HG03520 (cell line): ENCODE measurements at regions not wholly inside any gene's neighbourhood (a gene's known extent, or its start where the extent isn't known, plus 50 kb on each side); places are given as distances from the start of the nearest gene placed in this dataset.
"Not testable (repeated sequence)": the region's sequence is repeated elsewhere in the genome, so short reads cannot be mapped to it uniquely, and the experiment has no call there.

ENCODE experiments used
- ATAC-seq: cut with Tn5 transposase; IDR thresholded peaks from one replicate; pipeline ENCODE4 v1.9.1; 2021; ENCODE audit warnings: mild to moderate bottlenecking, moderate library complexity; ENCODE audit not compliant: unreplicated experiment

DNA sequence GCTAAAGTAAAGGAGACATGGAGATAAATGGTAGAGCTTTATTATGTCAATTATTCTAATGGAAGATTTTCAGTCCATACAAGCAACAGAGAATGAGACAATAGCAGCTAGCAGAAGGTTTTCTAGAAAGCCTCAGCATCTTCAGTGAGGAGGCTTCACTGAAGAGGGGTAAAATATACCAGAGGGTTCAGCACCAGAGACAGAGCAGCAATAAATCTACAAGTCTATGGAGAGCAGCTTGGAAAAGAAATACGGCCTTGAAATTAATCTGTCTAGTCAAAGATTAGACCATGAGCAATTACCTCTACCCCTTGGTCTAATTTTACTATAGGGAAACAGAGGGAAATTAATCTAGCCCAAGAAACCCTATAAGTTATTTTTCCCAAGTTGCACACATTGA is 185.7 kb upstream of the CRIM1 start:
- ATAC-seq: no peak

DNA sequence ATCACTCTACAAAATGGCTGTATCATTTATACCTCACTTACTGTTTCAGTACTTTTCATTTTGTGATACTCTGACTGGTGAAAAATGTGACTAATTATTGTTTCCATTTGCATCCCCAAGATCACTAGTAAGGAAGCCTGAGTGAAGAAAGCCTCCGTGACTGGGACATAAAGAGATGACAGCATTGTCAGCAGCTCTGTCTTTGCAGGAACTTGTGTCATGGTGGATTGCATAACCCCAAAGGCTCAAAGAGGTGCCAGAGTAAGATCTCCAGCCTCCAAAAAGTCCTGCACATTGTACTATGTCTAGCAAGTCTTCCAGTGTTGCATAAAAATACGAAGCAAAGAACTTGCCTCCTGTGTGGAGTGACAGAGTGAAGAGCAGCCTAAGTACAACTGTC is 187.5 kb upstream of the CRIM1 start:
- ATAC-seq: no peak

DNA sequence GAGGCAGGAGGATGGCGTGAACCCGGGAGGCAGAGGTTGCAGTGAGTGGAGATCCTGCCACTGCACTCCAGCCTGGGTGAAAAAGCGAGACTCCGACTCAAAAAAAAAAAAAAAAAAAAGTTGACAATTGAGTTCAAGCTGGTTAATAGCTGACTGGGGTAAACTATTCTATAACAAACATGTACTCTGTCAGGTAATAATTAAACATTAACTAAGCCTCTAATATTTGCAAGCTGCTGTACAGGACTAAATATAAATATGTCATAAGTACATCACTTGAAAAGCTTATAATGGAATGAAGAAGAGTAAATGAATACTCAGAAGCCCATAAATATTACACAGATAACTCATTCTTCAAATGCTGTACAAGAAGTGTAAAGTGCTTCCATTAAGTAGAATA is 190.4 kb upstream of the CRIM1 start:
- no peak for ATAC-seq

DNA sequence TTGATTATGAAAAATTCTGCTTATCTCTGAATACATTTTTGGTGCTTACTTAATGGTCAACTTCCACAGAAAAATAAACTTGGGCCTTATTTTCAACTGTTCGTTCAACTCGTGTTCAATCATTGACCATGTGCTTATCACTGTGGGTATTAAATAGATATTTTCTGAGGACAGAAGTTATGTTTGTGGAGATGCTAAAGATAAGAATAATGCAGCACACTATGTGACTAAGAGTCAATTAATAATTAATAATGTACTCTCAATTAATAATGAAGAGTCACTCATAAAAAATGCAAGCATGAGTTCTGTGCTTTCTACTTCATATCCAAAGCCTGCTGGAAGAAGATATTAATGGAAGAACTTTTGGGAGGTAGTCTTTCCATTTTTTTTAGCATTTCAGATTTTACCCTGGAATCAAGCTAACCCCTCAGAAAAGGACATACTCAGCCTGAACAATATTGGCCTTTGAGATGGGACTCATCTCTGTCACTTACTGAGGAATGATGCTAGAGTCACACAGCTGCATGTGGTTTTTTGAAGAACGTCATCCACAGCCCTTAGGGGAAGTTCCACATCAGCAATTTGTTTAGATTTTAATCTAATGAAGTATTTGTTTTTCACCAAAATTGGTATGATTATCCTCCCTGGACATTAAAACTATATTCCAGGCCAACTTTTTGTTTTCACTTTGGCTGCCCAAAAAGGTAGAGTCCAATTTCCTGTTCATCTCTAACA is 191.9 kb upstream of the CRIM1 start:
- ATAC-seq: peak; percentile 52

DNA sequence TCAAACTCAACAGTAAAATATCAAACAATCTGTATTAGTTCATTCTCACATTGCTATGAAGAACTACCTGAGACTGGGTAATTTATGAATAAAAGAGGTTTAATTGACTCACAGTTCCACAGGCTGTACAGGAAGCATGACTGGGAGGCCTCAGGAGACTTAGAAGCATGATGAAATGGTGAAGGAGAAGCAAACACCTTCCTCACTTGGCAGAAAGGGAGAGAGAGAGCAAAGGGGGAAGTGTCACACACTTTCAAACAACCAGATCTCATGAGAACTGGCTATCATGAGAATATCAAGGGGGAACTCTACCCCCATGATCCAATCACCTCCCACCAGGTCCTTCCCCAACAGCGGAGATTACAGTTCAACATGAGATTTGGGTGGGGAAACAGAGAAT is 198.5 kb upstream of the CRIM1 start:
- not testable (repeated sequence) for ATAC-seq

DNA sequence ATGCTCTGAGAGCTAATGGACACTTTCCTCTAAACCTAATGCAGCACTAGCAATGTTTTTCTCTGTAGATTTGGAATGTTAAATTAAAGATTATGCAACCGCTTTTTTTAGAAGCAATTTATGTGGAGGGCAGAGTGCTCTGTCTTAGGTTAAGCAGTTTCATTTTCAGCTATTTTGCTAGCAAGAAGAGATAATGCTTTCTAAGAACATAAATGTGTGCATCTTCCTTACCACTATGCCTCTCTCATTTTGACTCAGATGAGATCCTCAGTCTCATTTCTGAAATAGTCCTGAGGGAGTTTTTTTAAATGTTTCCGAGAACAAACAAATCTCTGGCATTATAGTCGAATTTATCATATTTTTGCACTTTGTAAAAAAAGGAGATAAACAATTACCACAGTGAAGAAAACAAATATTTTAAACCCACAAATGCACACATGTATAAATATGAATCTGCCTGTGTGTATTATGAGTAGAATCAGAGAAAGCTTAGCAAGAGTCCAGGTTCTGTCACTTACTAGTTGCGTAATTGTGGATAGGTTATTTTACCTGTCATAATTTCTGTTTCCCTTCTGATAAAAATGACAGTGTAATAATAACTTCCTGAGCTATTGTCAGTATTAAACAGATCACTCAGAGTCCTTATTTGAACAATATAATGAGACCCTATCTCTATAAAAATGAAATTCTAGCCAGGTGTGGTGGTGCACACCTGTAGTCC is 207.7 kb upstream of the CRIM1 start:
- peak; percentile 97 for ATAC-seq

DNA sequence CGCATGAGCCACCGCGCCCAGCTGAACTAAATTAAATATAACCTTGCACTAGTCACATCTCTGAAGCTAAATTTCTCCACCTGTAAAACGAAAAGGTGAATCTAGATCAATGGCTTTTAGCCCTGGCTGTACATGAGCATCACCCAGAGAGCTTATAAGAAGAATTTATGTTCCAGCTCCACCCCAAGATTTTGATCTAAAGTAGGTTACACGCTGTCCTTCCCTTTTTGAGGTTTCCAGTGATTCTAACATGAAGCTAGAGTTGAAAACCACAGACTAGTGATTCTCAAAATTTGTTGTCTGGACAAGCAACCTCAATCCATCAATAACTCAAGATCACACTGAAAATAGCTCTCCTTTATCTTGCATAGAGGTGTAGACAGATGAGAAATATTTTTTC is 208.8 kb upstream of the CRIM1 start:
- ATAC-seq: no peak

DNA sequence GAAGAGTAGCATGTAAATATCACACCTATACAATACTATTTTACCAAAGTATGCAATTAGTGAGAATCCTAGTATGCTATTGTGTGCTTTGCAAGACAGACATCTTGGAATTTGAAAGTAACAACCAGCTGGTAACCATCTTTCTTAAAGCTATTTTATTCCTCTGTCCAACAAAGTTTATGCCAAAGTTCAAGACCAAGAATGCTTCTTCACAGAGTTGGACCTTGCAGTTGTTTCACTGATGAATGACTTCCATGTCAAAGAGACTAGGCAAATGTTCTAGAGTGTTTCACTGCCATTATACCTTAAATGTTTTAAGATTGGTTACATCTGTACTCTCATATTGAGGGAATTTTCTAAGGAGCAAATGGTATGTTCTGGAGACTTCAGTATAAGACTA is 215.2 kb upstream of the CRIM1 start:
- no peak for ATAC-seq

DNA sequence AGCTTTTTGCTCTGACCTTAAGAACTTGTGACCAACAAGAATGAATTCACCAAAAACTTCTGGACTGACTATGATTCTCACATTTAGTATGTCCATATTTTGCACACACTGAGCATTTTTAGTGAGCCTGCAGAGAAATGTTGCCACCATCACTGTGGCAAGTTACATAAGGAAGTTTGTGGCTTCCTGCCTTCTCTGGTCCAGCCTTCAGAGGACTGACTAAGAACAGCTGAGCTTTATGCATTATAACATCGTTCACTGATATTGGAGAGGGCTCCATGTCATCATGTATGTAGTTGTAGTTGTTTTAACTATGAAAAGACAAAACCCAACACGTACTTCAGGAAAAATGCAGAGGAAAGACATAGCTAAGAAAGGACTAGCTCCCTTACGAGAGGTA is 218.0 kb upstream of the CRIM1 start:
- ATAC-seq: no peak

DNA sequence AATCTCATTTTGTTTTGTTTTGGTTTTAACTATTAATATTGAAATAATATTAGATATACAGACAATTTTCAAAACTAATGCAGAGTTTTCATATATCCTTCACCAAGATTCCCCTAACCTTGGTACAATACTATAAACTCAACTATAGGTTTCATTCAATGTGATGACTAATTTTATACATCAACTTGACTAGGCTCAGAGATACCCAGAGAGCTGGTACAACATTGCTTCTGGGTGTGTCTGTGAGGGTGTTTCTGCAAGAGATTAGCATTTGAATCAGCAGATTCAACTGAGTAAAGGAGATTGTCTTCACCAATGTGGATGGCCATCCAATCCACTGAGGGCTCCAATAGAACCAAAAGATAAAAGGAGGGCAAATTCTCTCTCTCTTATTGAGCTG is 221.3 kb upstream of the CRIM1 start:
- no peak for ATAC-seq

DNA sequence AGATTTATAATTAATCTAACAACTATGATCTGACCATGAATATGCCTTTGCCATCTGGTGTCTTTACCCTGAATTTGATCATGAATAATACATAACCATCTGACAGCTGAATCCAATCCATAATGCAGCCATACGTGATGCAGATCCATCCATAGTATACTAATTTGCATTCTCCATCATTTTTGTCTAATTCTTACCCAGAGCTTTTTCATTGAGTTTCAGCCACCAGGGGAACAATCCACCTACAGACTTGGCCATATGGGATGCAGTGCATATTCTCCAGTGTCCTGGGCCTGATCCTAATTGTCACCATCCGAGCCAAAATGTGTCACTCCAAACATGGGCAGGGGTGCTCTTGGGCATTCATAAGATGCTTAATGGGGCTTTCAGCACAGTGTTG is 227.2 kb upstream of the CRIM1 start:
- no peak for ATAC-seq

DNA sequence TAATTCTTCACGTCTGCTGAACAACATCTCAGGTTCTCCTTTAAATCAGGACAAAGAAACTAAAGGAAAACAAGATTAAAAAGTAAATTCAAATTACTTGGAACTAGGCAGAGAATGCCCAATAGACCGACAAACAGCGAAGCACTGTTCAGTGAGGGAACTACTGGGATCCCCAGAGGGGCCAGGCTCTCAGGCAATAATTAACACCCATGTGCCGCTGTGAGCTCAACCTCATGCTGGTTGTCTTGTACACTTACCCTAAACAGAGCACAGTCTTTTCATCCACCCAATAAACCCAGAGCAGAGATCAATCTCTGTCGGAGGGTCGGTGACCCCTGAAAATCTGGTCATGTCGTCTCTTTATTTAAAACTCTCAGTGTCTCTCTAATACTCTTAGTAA is 229.9 kb upstream of the CRIM1 start:
- ATAC-seq: no peak

DNA sequence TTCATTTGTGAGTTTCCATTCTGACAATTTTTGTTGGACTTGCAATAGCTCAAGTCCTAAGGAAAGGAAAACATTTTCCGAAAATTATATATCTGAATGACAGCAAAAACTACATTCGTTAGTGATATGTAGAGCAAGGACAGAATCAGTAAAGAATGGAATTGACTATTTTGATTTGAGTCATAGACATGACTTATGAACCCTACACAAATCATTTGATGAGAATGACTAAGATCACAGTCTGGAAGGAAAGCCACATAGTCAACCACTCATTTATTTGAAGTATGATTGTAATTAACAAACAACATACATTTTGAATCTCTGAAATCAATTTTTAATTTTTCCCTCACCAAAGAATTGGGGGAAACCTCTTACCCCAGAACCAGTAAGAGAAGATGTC is 231.6 kb upstream of the CRIM1 start:
- no peak for ATAC-seq

DNA sequence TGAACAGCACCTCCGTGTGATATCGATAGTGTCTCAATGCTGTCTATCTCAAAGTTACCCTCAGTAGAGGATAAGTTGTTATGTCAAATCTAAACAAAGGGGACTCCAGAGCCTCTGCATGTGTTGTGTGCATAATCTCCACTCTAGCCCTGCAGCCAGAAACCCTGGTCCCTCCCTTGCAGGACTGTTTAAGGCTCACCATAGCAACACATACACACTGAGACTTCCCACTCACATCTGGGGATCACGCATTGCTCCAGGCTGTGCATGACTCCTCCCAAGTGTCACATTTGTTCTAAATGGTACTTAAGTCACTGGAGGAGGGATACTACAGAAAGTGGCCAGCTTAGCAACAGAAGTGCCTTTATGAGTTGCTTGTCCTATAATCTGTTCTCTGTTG is 258.6 kb upstream of the CRIM1 start:
- no peak for ATAC-seq

DNA sequence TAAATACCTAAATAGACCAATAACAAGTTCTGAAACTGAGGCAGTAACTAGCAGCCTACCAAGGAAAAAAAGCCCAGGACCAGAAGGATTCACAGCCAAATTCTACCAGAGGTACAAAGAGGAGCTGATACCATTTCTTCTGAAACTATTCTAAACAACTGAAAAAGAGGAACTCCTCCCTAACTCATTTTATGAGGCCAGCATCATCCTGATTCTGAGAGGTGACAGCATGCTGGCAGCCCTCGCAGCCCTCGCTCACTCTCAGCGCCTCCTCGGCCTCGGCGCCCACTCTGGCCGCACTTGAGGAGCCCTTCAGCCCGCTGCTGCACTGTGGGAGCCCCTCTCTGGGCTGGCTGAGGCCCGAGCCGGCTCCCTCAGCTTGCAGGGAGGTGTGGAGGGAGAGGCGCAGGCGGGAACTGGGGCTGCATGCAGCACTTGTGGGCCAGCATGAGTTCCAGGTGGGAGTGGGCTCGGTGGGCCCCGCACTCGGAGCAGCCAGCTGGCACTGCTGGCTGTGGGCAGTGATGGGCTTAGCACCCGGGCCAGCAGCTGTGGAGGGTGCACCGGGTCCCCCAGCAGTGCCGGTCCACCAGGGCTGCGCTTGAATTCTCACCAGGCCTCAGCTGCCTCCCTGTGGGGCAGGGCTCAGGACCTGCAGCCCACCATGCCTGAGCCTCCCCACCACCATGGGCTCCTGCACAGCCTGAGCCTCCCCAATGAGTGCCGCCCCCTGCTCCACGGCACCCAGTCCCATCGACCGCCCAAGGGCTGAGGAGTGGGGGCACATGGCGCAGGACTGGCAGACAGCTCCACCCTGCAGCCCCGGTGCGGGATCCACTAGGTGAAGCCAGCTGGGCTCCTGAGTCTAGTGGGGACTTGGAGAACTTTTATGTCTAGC is 263.5 kb upstream of the CRIM1 start:
- not testable (repeated sequence) for ATAC-seq

DNA sequence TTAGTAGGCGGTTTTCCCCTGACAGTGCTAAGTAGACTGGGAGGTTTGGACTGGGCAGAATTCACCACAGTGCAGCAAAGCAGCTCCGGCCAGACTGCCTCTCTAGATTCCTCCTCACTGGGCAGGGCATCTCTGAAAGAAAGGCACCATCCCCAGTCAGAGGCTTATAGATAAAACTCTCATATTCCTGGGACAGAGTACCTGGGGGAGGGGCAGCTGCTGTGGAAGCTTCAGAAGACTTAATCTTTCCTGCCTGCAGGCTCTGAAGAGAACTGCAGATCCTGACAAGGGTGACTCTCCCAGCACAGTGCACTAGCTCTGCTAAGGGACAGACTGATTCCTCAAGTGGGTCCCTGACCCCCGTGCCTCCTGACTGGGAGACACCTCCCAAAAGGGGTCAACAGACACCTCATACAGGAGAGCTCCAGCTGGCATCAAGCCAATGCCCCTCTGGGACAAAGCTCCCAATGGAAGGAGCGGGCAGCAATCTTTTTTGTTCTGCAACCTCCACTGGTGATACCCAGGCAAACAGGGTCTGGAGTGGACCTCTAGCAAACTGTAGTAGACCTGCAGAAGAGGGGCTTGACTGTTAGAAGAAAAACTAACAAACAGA is 266.8 kb upstream of the CRIM1 start:
- ATAC-seq: no peak

DNA sequence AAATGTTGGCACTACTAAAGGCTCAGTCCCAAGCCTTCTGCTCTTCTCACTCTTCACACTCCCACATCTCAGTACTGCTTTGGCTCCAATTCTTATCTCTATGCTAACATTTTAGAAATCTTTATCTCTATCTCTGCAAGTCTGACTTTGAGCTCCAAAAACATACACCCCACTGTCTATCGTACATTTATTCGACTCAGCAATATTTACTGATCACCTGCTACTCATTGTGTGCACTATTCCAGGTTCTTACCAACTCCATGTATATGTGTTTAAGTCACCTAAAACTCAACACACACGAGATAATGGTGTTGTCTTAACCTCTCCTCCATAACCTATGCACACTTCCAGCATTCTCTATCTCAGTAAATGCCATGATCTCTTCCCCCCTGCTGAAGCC is 268.2 kb upstream of the CRIM1 start:
- no peak for ATAC-seq

DNA sequence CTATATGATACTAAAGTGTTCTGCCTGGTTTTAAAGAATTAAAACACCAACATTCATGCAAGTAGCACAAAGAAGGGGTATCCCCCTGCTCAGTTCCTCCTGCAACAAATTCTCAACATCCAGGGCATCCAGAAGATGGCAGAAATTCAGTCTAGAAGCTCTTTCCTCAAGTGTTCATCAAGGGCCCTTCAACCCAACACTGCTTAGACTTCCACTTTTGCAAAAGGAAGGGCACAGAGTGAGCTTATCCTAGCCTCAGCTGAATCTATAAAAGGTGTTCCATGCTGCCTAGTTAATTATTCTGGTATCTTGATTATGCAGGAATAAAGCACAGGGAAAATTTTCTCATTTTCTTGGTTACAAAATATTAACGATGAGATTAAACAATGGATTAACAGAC is 275.8 kb upstream of the CRIM1 start:
- ATAC-seq: no peak

DNA sequence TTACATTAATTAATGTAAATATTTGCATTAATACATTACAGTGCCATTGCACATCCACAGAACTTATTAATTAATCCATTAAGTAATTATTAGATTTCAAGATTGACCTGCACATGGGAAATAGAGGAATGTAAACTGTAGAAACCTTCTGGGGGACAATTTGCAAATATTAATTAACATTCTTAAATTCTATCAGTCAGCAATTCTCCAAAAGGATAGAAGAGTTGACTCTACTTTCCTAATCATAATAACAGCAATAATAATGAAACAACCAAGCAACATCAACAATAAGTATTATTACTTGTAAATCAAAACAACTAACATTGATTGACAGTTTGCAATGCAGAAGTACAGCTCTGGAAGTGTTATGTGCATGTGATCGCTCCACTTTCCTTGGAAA is 281.6 kb upstream of the CRIM1 start:
- no peak for ATAC-seq

DNA sequence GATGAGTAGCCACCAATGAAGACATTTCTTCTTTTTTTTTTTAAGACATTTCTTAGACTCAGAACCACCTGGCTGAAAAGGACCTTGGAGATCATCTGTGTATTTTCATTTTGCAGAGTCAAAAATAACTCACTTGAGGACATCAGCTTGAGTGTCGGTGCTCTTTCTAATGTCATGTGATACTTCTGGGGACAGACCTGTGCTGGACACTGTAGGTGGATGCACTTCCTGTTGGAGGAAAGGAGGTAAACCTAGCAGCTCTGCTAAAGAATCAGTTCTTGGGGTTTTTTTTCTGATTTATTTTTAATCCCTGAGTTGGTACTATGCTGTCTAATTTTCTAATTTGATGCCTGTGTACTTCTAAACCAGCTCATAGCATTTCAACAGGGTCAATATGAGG is 283.9 kb upstream of the CRIM1 start:
- ATAC-seq: no peak

DNA sequence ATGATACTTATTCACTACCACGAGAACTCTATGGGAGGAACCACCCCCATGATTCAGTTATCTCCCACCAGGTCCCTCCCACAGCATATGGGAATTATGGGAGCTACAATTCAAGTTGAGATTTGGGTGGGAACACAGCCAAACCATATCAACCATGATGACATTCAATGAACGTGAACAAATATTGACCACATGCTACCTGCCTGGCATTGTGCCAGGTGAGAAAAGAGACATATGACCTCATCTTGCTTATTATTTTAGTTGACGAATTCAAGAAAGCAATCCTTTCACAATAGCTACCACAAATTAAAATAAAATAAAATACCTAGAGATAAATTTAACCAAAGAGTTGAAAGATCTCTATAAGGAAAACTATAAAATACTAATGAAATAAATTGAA is 286.5 kb upstream of the CRIM1 start:
- ATAC-seq: no peak
